Left ventricle myocardium inferior (tissue), 1 donor: ENCODE measurements at regions not wholly inside any gene's neighbourhood (a gene's known extent, or its start where the extent isn't known, plus 50 kb on each side); places are given as distances from the start of the nearest gene placed in this dataset.

Experiments
- DNase-seq: peaks from one replicate; pipeline ENCODE4 v3.0.0-alpha.2; 2020
- H3K27ac ChIP-seq: fragments of 200-600 bp; replicated peaks from 2 replicates; pipeline ENCODE4 v1.8.0; 2021
- H3K27me3 ChIP-seq: fragments of 200-600 bp; 2 replicates; pipeline ENCODE4 v1.8.0; 2021; ENCODE audit warnings: low read depth
- H3K36me3 ChIP-seq: fragments of 200-600 bp; 2 replicates; pipeline ENCODE4 v1.8.0; 2021
- H3K4me1 ChIP-seq: fragments of 200-600 bp; 2 replicates; pipeline ENCODE4 v1.8.0; 2021
- H3K4me3 ChIP-seq: fragments of 200-600 bp; 2 replicates; pipeline ENCODE4 v1.8.0; 2021; ENCODE audit warnings: mild to moderate bottlenecking, moderate library complexity
- H3K9me3 ChIP-seq: fragments of 200-600 bp; replicated peaks from 2 replicates; pipeline ENCODE4 v1.8.0; 2021
- CTCF ChIP-seq: fragments of 200-600 bp; IDR thresholded peaks from 2 replicates; pipeline ENCODE4 v1.8.0; 2021; ENCODE audit warnings: antibody characterized with exemption, mild to moderate bottlenecking, borderline replicate concordance
- intact Hi-C: fragments of 100-400 bp; cut with micrococcal nuclease; formaldehyde crosslinking; loops from one replicate; pipeline ENCODE4 v1.11.0; 2022
- donor health status: DM: no; HTN: yes; CAD: no; lungs with severe emphysema.

- Histone ChIP-seq H3K27me3 (no peaks in the 10 kb centered on the region), H3K4me3 (no peak overlapping the region), H3K27ac (no peak overlapping the region), H3K4me1 (peaks cover 6% of the 10 kb centered on the region), H3K36me3 (no peaks in the 10 kb centered on the region), H3K9me3 (peaks cover 13% of the 10 kb centered on the region)
- DNase-seq, result no peak
- no peak for TF ChIP-seq CTCF
- intact Hi-C loops, result no loop called here
Observed at GRCh38 chr10:35855155-35855947, 213.3 kb upstream of the FZD8 start.

- no peaks in the 10 kb centered on the region for H3K27me3 ChIP-seq
- H3K4me1 ChIP-seq, result peaks cover 6% of the 10 kb centered on the region
- no peak for DNase-seq
- no peak overlapping the region for H3K27ac ChIP-seq
- no peaks in the 10 kb centered on the region for H3K36me3 ChIP-seq
- intact Hi-C loops, result no loop called here
- H3K9me3 ChIP-seq, result peaks cover 13% of the 10 kb centered on the region
- no peak overlapping the region for H3K4me3 ChIP-seq
- no peak for TF ChIP-seq CTCF
Observed at GRCh38 chr10:35854661-35855060, 212.6 kb upstream of the FZD8 start.

- Histone ChIP-seq H3K4me1 (peaks cover 6% of the 10 kb centered on the region), H3K27ac (no peak overlapping the region), H3K9me3 (peaks cover under 1% of the 10 kb centered on the region), H3K27me3 (no peaks in the 10 kb centered on the region), H3K36me3 (no peaks in the 10 kb centered on the region), H3K4me3 (no peak overlapping the region)
- no peak for TF ChIP-seq CTCF
- intact Hi-C loops, result no loop called here
- no peak for DNase-seq
Observed at GRCh38 chr10:35852721-35853120, 210.6 kb upstream of the FZD8 start.

GRCh38 chr10:35848412-35848811 lies 206.3 kb upstream of the FZD8 start:
- intact Hi-C loops, result no loop called here
- no peak for TF ChIP-seq CTCF
- Histone ChIP-seq H3K9me3 (no peaks in the 10 kb centered on the region), H3K27ac (no peak overlapping the region), H3K27me3 (no peaks in the 10 kb centered on the region), H3K36me3 (no peaks in the 10 kb centered on the region), H3K4me3 (no peak overlapping the region), H3K4me1 (peaks cover 16% of the 10 kb centered on the region)
- no peak for DNase-seq

GRCh38 chr10:35844686-35845085 lies 202.6 kb upstream of the FZD8 start:
- TF ChIP-seq CTCF, result no peak
- DNase-seq, result no peak
- H3K4me3 ChIP-seq, result no peak overlapping the region
- peaks cover 21% of the 10 kb centered on the region for H3K9me3 ChIP-seq
- H3K27ac ChIP-seq, result no peak overlapping the region
- H3K4me1 ChIP-seq, result peaks cover 11% of the 10 kb centered on the region
- intact Hi-C loops, result no loop called here
- no peaks in the 10 kb centered on the region for H3K36me3 ChIP-seq
- H3K27me3 ChIP-seq, result no peaks in the 10 kb centered on the region
